K562 (cell line): ENCODE measurements at regions not wholly inside any gene's neighbourhood (a gene's known extent, or its start where the extent isn't known, plus 50 kb on each side); places are given as distances from the start of the nearest gene placed in this dataset.

Source experiments
- ATAC-seq: fragments of 200-7000 bp; cut with Tn5 transposase; 3 replicates; pipeline ENCODE4 v1.9.1; 2020; ENCODE audit warnings: moderate library complexity
- BruUV-seq: library from RNA; stranded (reverse); fragments of 400-500 nt; replicated peaks from 2 replicates; lab custom pipeline; 2021; lab: Mats Ljungman, UMichigan
- CTCF ChIA-PET: fragments of 300-600 bp; formaldehyde crosslinking; extraction: SDS; loops from one replicate; lab custom pipeline; 2021; ENCODE audit warnings: low intra/inter-chr PET ratio; lab: Yijun Ruan, JAX
- POLR2A ChIA-PET: fragments of 300-600, 350-650 bp; sonication (Branson Sonifier 250); formaldehyde crosslinking; extraction: SDS; loops from one replicate; lab custom pipeline; 2021; ENCODE audit warnings: antibody characterized with exemption, inconsistent platforms; lab: Yijun Ruan, JAX
- DNase-seq, 4 experiments: peaks; one replicate each; pipeline versions ENCODE4 v3.0.0 to v3.0.0-alpha.2; 2011 to 2018; ENCODE audit warnings: low spot score in 3 of 4, mixed read lengths in 3 of 4; ENCODE audit errors: extremely low read depth in 1 of 4
- FAIRE-seq: peaks from 2 replicates; lab custom pipeline; 2011; peaks lifted over from hg19 to GRCh38; lab: Jason Lieb, UNC
- H2AFZ ChIP-seq: 2 replicates; pipeline ENCODE4 v1.6.0; 2011; ENCODE audit warnings: low read depth, low read length, control low read depth, inconsistent platforms
- H3K27ac ChIP-seq: fragments of 200-600 bp; 3 replicates; pipeline ENCODE4 v1.8.0; 2011; ENCODE audit warnings: low read depth, mild to moderate bottlenecking, control low read depth, inconsistent platforms, low read length, moderate library complexity, mixed read lengths; ENCODE audit errors: extremely low read depth
- H3K27me3 ChIP-seq, 2 experiments: fragments of 300-600 bp in 1 of 2; 2 replicates in 1 of 2; 3 replicates in 1 of 2; pipeline versions ENCODE4 v1.6.0 to v1.8.0; 2011; ENCODE audit warnings: inconsistent platforms in 2 of 2, low read length in 2 of 2, mild to moderate bottlenecking in 1 of 2, mixed read lengths in 1 of 2, moderate library complexity in 1 of 2; ENCODE audit not compliant: control insufficient read depth in 2 of 2, insufficient read depth in 2 of 2
- H3K36me3 ChIP-seq: fragments of 300-600 bp; 3 replicates; pipeline ENCODE4 v1.8.0; 2011; ENCODE audit warnings: mild to moderate bottlenecking, low read length, inconsistent platforms; ENCODE audit not compliant: control insufficient read depth, insufficient read depth
- H3K4me1 ChIP-seq, 2 experiments: fragments of 200-600 bp in 1 of 2; replicated peaks in 1 of 2; 2 replicates in 1 of 2; 3 replicates in 1 of 2; pipeline versions ENCODE4 v1.5.1 to v1.8.0; 2011; ENCODE audit warnings: inconsistent platforms in 2 of 2, low read length in 2 of 2, mild to moderate bottlenecking in 1 of 2, mixed read lengths in 1 of 2, moderate library complexity in 1 of 2; ENCODE audit not compliant: control insufficient read depth in 2 of 2, insufficient read depth in 2 of 2
- H3K4me2 ChIP-seq: 2 replicates; pipeline ENCODE4 v1.6.1; 2011; ENCODE audit warnings: low read length, control low read depth, inconsistent platforms, mixed read lengths; ENCODE audit not compliant: insufficient read depth
- H3K4me3 ChIP-seq: fragments of 200-600 bp; sonication (generic), shearing (Covaris generic); 2 replicates; pipeline ENCODE4 v1.5.1; 2016; ENCODE audit warnings: control low read depth, inconsistent platforms
- H3K79me2 ChIP-seq: fragments of 200-600 bp; 3 replicates; pipeline ENCODE4 v1.8.0; 2011; ENCODE audit warnings: low read length, inconsistent platforms; ENCODE audit not compliant: control insufficient read depth, insufficient read depth
- H3K9ac ChIP-seq, 2 experiments: 2 replicates each; pipeline versions ENCODE4 v1.6.0 to v1.6.1; 2011; ENCODE audit warnings: low read depth in 2 of 2, low read length in 2 of 2, control low read depth in 1 of 2, inconsistent platforms in 1 of 2, mild to moderate bottlenecking in 1 of 2, mixed read lengths in 1 of 2; ENCODE audit not compliant: insufficient read depth in 1 of 2
- H3K9me1 ChIP-seq: one replicate; pipeline ENCODE4 v1.6.0; 2011; ENCODE audit warnings: inconsistent platforms, mild to moderate bottlenecking, low read length, moderate library complexity; ENCODE audit not compliant: control insufficient read depth, insufficient read depth
- H3K9me3 ChIP-seq: replicated peaks from 2 replicates; pipeline ENCODE4 v1.5.1; 2011; ENCODE audit warnings: low read depth, low read length, inconsistent platforms; ENCODE audit not compliant: control insufficient read depth, insufficient read depth
- H4K20me1 ChIP-seq: replicated peaks from 2 replicates; pipeline ENCODE4 v1.6.1; 2011; ENCODE audit warnings: low read length, inconsistent platforms, mixed read lengths; ENCODE audit not compliant: control insufficient read depth, insufficient read depth
- CREB5 ChIP-seq: fragments of 250-450 bp; sonication (Bioruptor Pico); IDR thresholded peaks from 2 replicates; pipeline ENCODE4 v1.5.0; 2020; ENCODE audit warnings: mild to moderate bottlenecking
- HDAC6 ChIP-seq: IDR thresholded peaks from 2 replicates; pipeline ENCODE4 v1.6.1; 2012; ENCODE audit warnings: low read depth, mild to moderate bottlenecking, control low read depth, inconsistent platforms, low read length, moderate library complexity
- HSF4 ChIP-seq: fragments of 250-450 bp; sonication (Bioruptor Pico); IDR thresholded peaks from 2 replicates; pipeline ENCODE4 v2.1.2; 2022; ENCODE audit warnings: mild to moderate bottlenecking, moderate library complexity, borderline replicate concordance
- SRSF9 ChIP-seq: fragments of 200-400 bp; formaldehyde crosslinking; IDR thresholded peaks from 2 replicates; pipeline ENCODE4 v1.6.1; 2017; ENCODE audit warnings: low read depth, low read length, borderline replicate concordance
- ZNF165 ChIP-seq: fragments of 250-450 bp; sonication (Bioruptor Pico); IDR thresholded peaks from 2 replicates; pipeline ENCODE4 v1.4.0; 2020; ENCODE audit warnings: borderline replicate concordance
- ZNF217 ChIP-seq: sonication (generic); formaldehyde crosslinking; IDR thresholded peaks from 2 replicates; pipeline ENCODE4 v1.8.0; 2022; ENCODE audit warnings: mild to moderate bottlenecking, missing genetic modification reagents
- WGBS: fragments of 100-300 bp; shearing (Covaris generic); methylation state at CpG from one replicate; pipeline ENCODE4 v1.1.6; 2016; ENCODE audit warnings: low coverage, mixed read lengths; ENCODE audit not compliant: insufficient coverage; ENCODE audit errors: missing lambda C conversion rate; 5-methylcytosine and 5-hydroxymethylcytosine counted together
- in situ Hi-C: fragments of 300-500 bp; cut with MboI; formaldehyde crosslinking; loops from 4 replicates; pipeline ENCODE4 v1.15.0; 2018; ENCODE audit warnings: inconsistent platforms, mixed read lengths
- intact Hi-C: fragments of 100-400 bp; cut with micrococcal nuclease; formaldehyde crosslinking; loops from 2 replicates; pipeline ENCODE4 v1.14.2; 2022
- TF ChIP-seq, protein P1 (sequence below): fragments of 450-650 bp; IDR thresholded peaks from 2 replicates; pipeline ENCODE4 v1.6.1; 2017; ENCODE audit warnings: antibody characterized with exemption

- no peak for TF ChIP-seq HDAC6
- BruUV-seq, result no TSS peak
- Histone ChIP-seq H3K9ac (no peak overlapping the region), H3K27ac (no peak overlapping the region), H3K4me2 (no peak overlapping the region), H4K20me1 (no peaks in the 10 kb centered on the region), H3K36me3 (no peaks in the 10 kb centered on the region), H3K9me3 (no peaks in the 10 kb centered on the region), H3K27me3 (no peaks in the 10 kb centered on the region), H2AFZ (no peak overlapping the region), H3K9me1 (no peaks in the 10 kb centered on the region), H3K79me2 (no peaks in the 10 kb centered on the region), H3K4me1 (no peaks in the 10 kb centered on the region), H3K4me3 (no peak overlapping the region)
- FAIRE-seq (no peak), ATAC-seq (no peak), DNase-seq (no peak)
- in situ Hi-C loops, result no loop called here
- WGBS, result 2% methylated on average over 4 of the region's 4 CpGs
- intact Hi-C loops, result no loop called here
- ChIA-PET CTCF (no interaction called here), POLR2A (interaction anchor here (0.6 kb wide), 1 partner anchor 429 kb away, joined by 3 read pairs; no protein-coding TSS in a partner anchor)
These were observed 353.7 kb upstream of the SLC7A11 start for GRCh38 chr4:138595731-138596460.

DNA sequence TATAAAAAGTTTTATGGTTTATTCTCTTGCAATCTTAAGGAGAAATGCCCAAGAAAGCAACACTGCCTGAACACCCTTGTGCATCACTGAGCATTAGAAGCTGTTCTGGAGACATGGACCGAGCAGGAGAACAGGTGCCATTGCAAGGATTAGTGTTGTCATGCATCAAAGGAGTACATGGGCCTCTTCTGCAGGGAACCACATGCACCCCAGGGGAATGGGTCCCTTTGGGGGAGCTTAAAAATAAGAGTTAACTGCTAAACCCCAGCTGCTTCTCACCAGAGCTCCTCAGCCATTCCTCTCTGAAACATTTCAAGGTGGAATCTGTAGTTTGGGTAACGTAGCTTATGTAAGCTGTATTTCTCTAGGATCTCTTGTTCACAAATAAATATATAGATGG lies 353.0 kb upstream of the SLC7A11 start:
- H3K9ac ChIP-seq, result no peak overlapping the region
- in situ Hi-C loops, result no loop called here
- H3K27ac ChIP-seq, result no peak overlapping the region
- ATAC-seq (no peak), DNase-seq (no peak), FAIRE-seq (no peak)
- WGBS, result 3% methylated on average over 2 of the region's 2 CpGs
- H4K20me1 ChIP-seq, result no peaks in the 10 kb centered on the region
- BruUV-seq, result no TSS peak
- no peaks in the 10 kb centered on the region for H3K9me1 ChIP-seq
- POLR2A ChIA-PET, result interaction anchor here (0.6 kb wide), 1 partner anchor 428 kb away, joined by 3 read pairs; no protein-coding TSS in a partner anchor
- no peaks in the 10 kb centered on the region for H3K79me2 ChIP-seq
- CTCF ChIA-PET, result no interaction called here
- no peaks in the 10 kb centered on the region for H3K9me3 ChIP-seq
- H3K36me3 ChIP-seq, result no peaks in the 10 kb centered on the region
- no peaks in the 10 kb centered on the region for H3K4me1 ChIP-seq
- intact Hi-C loops, result no loop called here
- H3K4me3 ChIP-seq, result no peak overlapping the region
- H3K4me2 ChIP-seq, result no peak overlapping the region
- H2AFZ ChIP-seq, result no peak overlapping the region
- no peaks in the 10 kb centered on the region for H3K27me3 ChIP-seq
- TF ChIP-seq ZNF217 (CRISPR knock-in tag) (no peak), ZNF165 (no peak), CREB5 (CRISPR knock-in tag) (no peak), HSF4 (CRISPR knock-in tag) (no peak), SRSF9 (no peak)
- TF ChIP-seq, protein P1, sequence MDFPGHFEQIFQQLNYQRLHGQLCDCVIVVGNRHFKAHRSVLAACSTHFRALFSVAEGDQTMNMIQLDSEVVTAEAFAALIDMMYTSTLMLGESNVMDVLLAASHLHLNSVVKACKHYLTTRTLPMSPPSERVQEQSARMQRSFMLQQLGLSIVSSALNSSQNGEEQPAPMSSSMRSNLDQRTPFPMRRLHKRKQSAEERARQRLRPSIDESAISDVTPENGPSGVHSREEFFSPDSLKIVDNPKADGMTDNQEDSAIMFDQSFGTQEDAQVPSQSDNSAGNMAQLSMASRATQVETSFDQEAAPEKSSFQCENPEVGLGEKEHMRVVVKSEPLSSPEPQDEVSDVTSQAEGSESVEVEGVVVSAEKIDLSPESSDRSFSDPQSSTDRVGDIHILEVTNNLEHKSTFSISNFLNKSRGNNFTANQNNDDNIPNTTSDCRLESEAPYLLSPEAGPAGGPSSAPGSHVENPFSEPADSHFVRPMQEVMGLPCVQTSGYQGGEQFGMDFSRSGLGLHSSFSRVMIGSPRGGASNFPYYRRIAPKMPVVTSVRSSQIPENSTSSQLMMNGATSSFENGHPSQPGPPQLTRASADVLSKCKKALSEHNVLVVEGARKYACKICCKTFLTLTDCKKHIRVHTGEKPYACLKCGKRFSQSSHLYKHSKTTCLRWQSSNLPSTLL, result no peak
